ENCODE measurements at regions not wholly inside any gene's neighbourhood (a gene's known extent, or its start where the extent isn't known, plus 50 kb on each side); places are given as distances from the start of the nearest gene placed in this dataset.

GRCh38 chr7:119761776-119762175, 511.2 kb upstream of the KCND2 start:
- Histone ChIP-seq H3K9ac (ENCODE audit: low read length in 5 of 5) (no peak overlapping the region), H3K4me3 (ENCODE audit: low read depth in 1 of 5, low read length in 5 of 5) (no peak overlapping the region), H3K27ac (ENCODE audit: low read depth, low read length) (no peak overlapping the region), H3K36me3 (ENCODE audit: control insufficient read depth in 5 of 5, insufficient read depth in 5 of 5, low read length in 5 of 5) (no peaks in the 10 kb centered on the region), H3K9me3 (ENCODE audit: control insufficient read depth in 5 of 5, low read length in 5 of 5) (no peaks in the 10 kb centered on the region), H3K27me3 (ENCODE audit: control insufficient read depth in 5 of 5, insufficient read depth in 4 of 5, low read length in 5 of 5) (no peaks in the 10 kb centered on the region), H3K4me1 (ENCODE audit: control insufficient read depth in 5 of 5, insufficient read depth in 5 of 5, low read length in 5 of 5) (no peaks in the 10 kb centered on the region)

GRCh38 chr7:119782286-119782685, 490.7 kb upstream of the KCND2 start:
- no peak overlapping the region for H3K27ac ChIP-seq (ENCODE audit: low read depth, low read length)
- H3K9me3 ChIP-seq (ENCODE audit: control insufficient read depth in 5 of 5, low read length in 5 of 5) = no peaks in the 10 kb centered on the region
- H3K4me1 ChIP-seq (ENCODE audit: control insufficient read depth in 5 of 5, insufficient read depth in 5 of 5, low read length in 5 of 5) = no peaks in the 10 kb centered on the region
- no peak overlapping the region for H3K9ac ChIP-seq (ENCODE audit: low read length in 5 of 5)
- no peaks in the 10 kb centered on the region for H3K36me3 ChIP-seq (ENCODE audit: control insufficient read depth in 5 of 5, insufficient read depth in 5 of 5, low read length in 5 of 5)
- no peaks in the 10 kb centered on the region for H3K27me3 ChIP-seq (ENCODE audit: control insufficient read depth in 5 of 5, insufficient read depth in 4 of 5, low read length in 5 of 5)
- H3K4me3 ChIP-seq (ENCODE audit: low read depth in 1 of 5, low read length in 5 of 5) = no peak overlapping the region

GRCh38 chr7:119783799-119784198, 489.2 kb upstream of the KCND2 start:
- no peaks in the 10 kb centered on the region for H3K4me1 ChIP-seq (ENCODE audit: control insufficient read depth in 5 of 5, insufficient read depth in 5 of 5, low read length in 5 of 5)
- H3K36me3 ChIP-seq (ENCODE audit: control insufficient read depth in 5 of 5, insufficient read depth in 5 of 5, low read length in 5 of 5) = no peaks in the 10 kb centered on the region
- no peaks in the 10 kb centered on the region for H3K9me3 ChIP-seq (ENCODE audit: control insufficient read depth in 5 of 5, low read length in 5 of 5)
- no peaks in the 10 kb centered on the region for H3K27me3 ChIP-seq (ENCODE audit: control insufficient read depth in 5 of 5, insufficient read depth in 4 of 5, low read length in 5 of 5)
- no peak overlapping the region for H3K4me3 ChIP-seq (ENCODE audit: low read depth in 1 of 5, low read length in 5 of 5)
- H3K27ac ChIP-seq (ENCODE audit: low read depth, low read length) = no peak overlapping the region
- H3K9ac ChIP-seq (ENCODE audit: low read length in 5 of 5) = no peak overlapping the region

- Histone ChIP-seq H3K27me3 (ENCODE audit: control insufficient read depth in 5 of 5, insufficient read depth in 4 of 5, low read length in 5 of 5) (no peaks in the 10 kb centered on the region), H3K4me3 (ENCODE audit: low read depth in 1 of 5, low read length in 5 of 5) (no peak overlapping the region), H3K27ac (ENCODE audit: low read depth, low read length) (no peak overlapping the region), H3K36me3 (ENCODE audit: control insufficient read depth in 5 of 5, insufficient read depth in 5 of 5, low read length in 5 of 5) (no peaks in the 10 kb centered on the region), H3K9ac (ENCODE audit: low read length in 5 of 5) (no peak overlapping the region), H3K4me1 (ENCODE audit: control insufficient read depth in 5 of 5, insufficient read depth in 5 of 5, low read length in 5 of 5) (no peaks in the 10 kb centered on the region), H3K9me3 (ENCODE audit: control insufficient read depth in 5 of 5, low read length in 5 of 5) (peaks cover 0 to 4% (median 0%) of the 10 kb centered on the region in 5 donors)
Measured at GRCh38 chr7:119802147-119802546, 470.8 kb upstream of the KCND2 start.

- Histone ChIP-seq H3K4me1 (ENCODE audit: control insufficient read depth in 5 of 5, insufficient read depth in 5 of 5, low read length in 5 of 5) (no peaks in the 10 kb centered on the region), H3K27ac (ENCODE audit: low read depth, low read length) (no peak overlapping the region), H3K9me3 (ENCODE audit: control insufficient read depth in 5 of 5, low read length in 5 of 5) (peaks cover 0 to 4% (median 0%) of the 10 kb centered on the region in 5 donors), H3K9ac (ENCODE audit: low read length in 5 of 5) (no peak overlapping the region), H3K27me3 (ENCODE audit: control insufficient read depth in 5 of 5, insufficient read depth in 4 of 5, low read length in 5 of 5) (no peaks in the 10 kb centered on the region), H3K4me3 (ENCODE audit: low read depth in 1 of 5, low read length in 5 of 5) (no peak overlapping the region), H3K36me3 (ENCODE audit: control insufficient read depth in 5 of 5, insufficient read depth in 5 of 5, low read length in 5 of 5) (no peaks in the 10 kb centered on the region)
Measured at GRCh38 chr7:119825091-119825655, 447.8 kb upstream of the KCND2 start.

- Histone ChIP-seq H3K27ac (ENCODE audit: low read depth, low read length) (no peak overlapping the region), H3K27me3 (ENCODE audit: control insufficient read depth in 5 of 5, insufficient read depth in 4 of 5, low read length in 5 of 5) (no peaks in the 10 kb centered on the region), H3K4me1 (ENCODE audit: control insufficient read depth in 5 of 5, insufficient read depth in 5 of 5, low read length in 5 of 5) (no peaks in the 10 kb centered on the region), H3K4me3 (ENCODE audit: low read depth in 1 of 5, low read length in 5 of 5) (no peak overlapping the region), H3K36me3 (ENCODE audit: control insufficient read depth in 5 of 5, insufficient read depth in 5 of 5, low read length in 5 of 5) (no peaks in the 10 kb centered on the region), H3K9me3 (ENCODE audit: control insufficient read depth in 5 of 5, low read length in 5 of 5) (peaks cover 0 to 4% (median 0%) of the 10 kb centered on the region in 5 donors), H3K9ac (ENCODE audit: low read length in 5 of 5) (no peak overlapping the region)
Measured at GRCh38 chr7:119826547-119826946, 446.4 kb upstream of the KCND2 start.

- Histone ChIP-seq H3K36me3 (ENCODE audit: control insufficient read depth in 5 of 5, insufficient read depth in 5 of 5, low read length in 5 of 5) (no peaks in the 10 kb centered on the region), H3K4me1 (ENCODE audit: control insufficient read depth in 5 of 5, insufficient read depth in 5 of 5, low read length in 5 of 5) (no peaks in the 10 kb centered on the region), H3K9me3 (ENCODE audit: control insufficient read depth in 5 of 5, low read length in 5 of 5) (peaks cover 3 to 14% (median 5%) of the 10 kb centered on the region in 5 donors), H3K4me3 (ENCODE audit: low read depth in 1 of 5, low read length in 5 of 5) (no peak overlapping the region), H3K9ac (ENCODE audit: low read length in 5 of 5) (no peak overlapping the region), H3K27ac (ENCODE audit: low read depth, low read length) (no peak overlapping the region), H3K27me3 (ENCODE audit: control insufficient read depth in 5 of 5, insufficient read depth in 4 of 5, low read length in 5 of 5) (no peaks in the 10 kb centered on the region)
Measured at GRCh38 chr7:119838444-119838843, 434.5 kb upstream of the KCND2 start.

GRCh38 chr7:119842337-119842736, 430.6 kb upstream of the KCND2 start:
- no peaks in the 10 kb centered on the region for H3K36me3 ChIP-seq (ENCODE audit: control insufficient read depth in 5 of 5, insufficient read depth in 5 of 5, low read length in 5 of 5)
- H3K4me3 ChIP-seq (ENCODE audit: low read depth in 1 of 5, low read length in 5 of 5) = no peak overlapping the region
- H3K27me3 ChIP-seq (ENCODE audit: control insufficient read depth in 5 of 5, insufficient read depth in 4 of 5, low read length in 5 of 5) = no peaks in the 10 kb centered on the region
- H3K9me3 ChIP-seq (ENCODE audit: control insufficient read depth in 5 of 5, low read length in 5 of 5) = peaks cover 3 to 14% (median 5%) of the 10 kb centered on the region in 5 donors
- no peaks in the 10 kb centered on the region for H3K4me1 ChIP-seq (ENCODE audit: control insufficient read depth in 5 of 5, insufficient read depth in 5 of 5, low read length in 5 of 5)
- H3K9ac ChIP-seq (ENCODE audit: low read length in 5 of 5) = no peak overlapping the region
- no peak overlapping the region for H3K27ac ChIP-seq (ENCODE audit: low read depth, low read length)

- Histone ChIP-seq H3K27me3 (ENCODE audit: control insufficient read depth in 5 of 5, insufficient read depth in 4 of 5, low read length in 5 of 5) (no peaks in the 10 kb centered on the region), H3K4me3 (ENCODE audit: low read depth in 1 of 5, low read length in 5 of 5) (no peak overlapping the region), H3K27ac (ENCODE audit: low read depth, low read length) (no peak overlapping the region), H3K9me3 (ENCODE audit: control insufficient read depth in 5 of 5, low read length in 5 of 5) (peaks cover 3 to 14% (median 5%) of the 10 kb centered on the region in 5 donors), H3K9ac (ENCODE audit: low read length in 5 of 5) (no peak overlapping the region), H3K36me3 (ENCODE audit: control insufficient read depth in 5 of 5, insufficient read depth in 5 of 5, low read length in 5 of 5) (no peaks in the 10 kb centered on the region), H3K4me1 (ENCODE audit: control insufficient read depth in 5 of 5, insufficient read depth in 5 of 5, low read length in 5 of 5) (no peaks in the 10 kb centered on the region)
Measured at GRCh38 chr7:119842786-119843185, 430.2 kb upstream of the KCND2 start.

GRCh38 chr7:119861385-119861784, 411.6 kb upstream of the KCND2 start:
- Histone ChIP-seq H3K4me1 (ENCODE audit: control insufficient read depth in 5 of 5, insufficient read depth in 5 of 5, low read length in 5 of 5) (no peaks in the 10 kb centered on the region), H3K9ac (ENCODE audit: low read length in 5 of 5) (no peak overlapping the region), H3K9me3 (ENCODE audit: control insufficient read depth in 5 of 5, low read length in 5 of 5) (no peaks in the 10 kb centered on the region), H3K27ac (ENCODE audit: low read depth, low read length) (no peak overlapping the region), H3K4me3 (ENCODE audit: low read depth in 1 of 5, low read length in 5 of 5) (no peak overlapping the region), H3K36me3 (ENCODE audit: control insufficient read depth in 5 of 5, insufficient read depth in 5 of 5, low read length in 5 of 5) (no peaks in the 10 kb centered on the region), H3K27me3 (ENCODE audit: control insufficient read depth in 5 of 5, insufficient read depth in 4 of 5, low read length in 5 of 5) (no peaks in the 10 kb centered on the region)

GRCh38 chr7:119868387-119868786, 404.6 kb upstream of the KCND2 start:
- Histone ChIP-seq H3K4me1 (ENCODE audit: control insufficient read depth in 5 of 5, insufficient read depth in 5 of 5, low read length in 5 of 5) (no peaks in the 10 kb centered on the region), H3K9me3 (ENCODE audit: control insufficient read depth in 5 of 5, low read length in 5 of 5) (no peaks in the 10 kb centered on the region), H3K4me3 (ENCODE audit: low read depth in 1 of 5, low read length in 5 of 5) (no peak overlapping the region), H3K27ac (ENCODE audit: low read depth, low read length) (no peak overlapping the region), H3K27me3 (ENCODE audit: control insufficient read depth in 5 of 5, insufficient read depth in 4 of 5, low read length in 5 of 5) (no peaks in the 10 kb centered on the region), H3K36me3 (ENCODE audit: control insufficient read depth in 5 of 5, insufficient read depth in 5 of 5, low read length in 5 of 5) (no peaks in the 10 kb centered on the region), H3K9ac (ENCODE audit: low read length in 5 of 5) (no peak overlapping the region)

Measured in subcutaneous abdominal adipose tissue (tissue), 5 donors.